ENCODE measurements at regions not wholly inside any gene's neighbourhood (a gene's known extent, or its start where the extent isn't known, plus 50 kb on each side); places are given as distances from the start of the nearest gene placed in this dataset.

GRCh38 chr1:110780600-110781484 is 92.1 kb upstream of the CD53 start:
- peak overlapping the region; percentile 93 for H2AFZ ChIP-seq (ENCODE audit: low read length)
- no peak overlapping the region for H3K4ac ChIP-seq (ENCODE audit: low read depth, low read length)
- no peaks in the 10 kb centered on the region for H3K27me3 ChIP-seq (ENCODE audit: insufficient read depth, low read length)

More at GRCh38 chr1:110780600-110781484, 92.1 kb upstream of the CD53 start:
- H3K36me3 Mint-ChIP-seq (ENCODE audit: insufficient read depth in 1 of 3, low read depth in 3 of 3), result no peaks in the 10 kb centered on the region
- no peak overlapping the region for H2BK20ac ChIP-seq (ENCODE audit: low read depth, low read length, poor library complexity, severe bottlenecking)
- H3K14ac ChIP-seq (ENCODE audit: insufficient read depth, low read length), result peak overlapping the region; percentile 23; the same call in 1 of the 2 replicates
- TF ChIP-seq CTCF (conservative IDR thresholded peaks at IDR 0.05), result peak; percentile 92
- peak overlapping the region; percentile 66 to 77 for H3K4me3 Mint-ChIP-seq
- H3K27ac Mint-ChIP-seq, result no peak overlapping the region
- no peaks in the 10 kb centered on the region for H4K20me1 ChIP-seq (ENCODE audit: control insufficient read depth, insufficient read depth, insufficient read length)
- no peaks in the 10 kb centered on the region; a peak in 1 of 5 replicates for H3K9me3 Mint-ChIP-seq
- peaks cover 5 to 6% of the 10 kb centered on the region in 2 experiments for H3K4me1 Mint-ChIP-seq
- peaks cover 3% of the 10 kb centered on the region for H3K23me2 ChIP-seq (ENCODE audit: insufficient read length, low read depth, low read length, poor library complexity, severe bottlenecking)
- H4K91ac ChIP-seq (ENCODE audit: insufficient read length, low read depth, low read length), result no peak overlapping the region
- no CpG with 5 or more reads among the region's 31 CpGs for WGBS (ENCODE audit: extremely low coverage, insufficient read length, low lambda C conversion rate)
- no peaks in the 10 kb centered on the region for H3K79me2 ChIP-seq (ENCODE audit: insufficient read depth, low read length)
- DNase-seq, result peak; percentile 81
- no peak overlapping the region for H4K8ac ChIP-seq (replicated peaks; ENCODE audit: insufficient read length, low read depth, low read length)
- no peak overlapping the region for H4K5ac ChIP-seq (ENCODE audit: insufficient read length, low read depth, low read length)
- H2BK12ac ChIP-seq (ENCODE audit: insufficient read length, low read depth, low read length), result no peak overlapping the region
- no peak overlapping the region for H3T11ph ChIP-seq (ENCODE audit: low read length)
- H3K27ac ChIP-seq (ENCODE audit: insufficient read length, low read depth, low read length), result no peak overlapping the region
- H3K4me1 ChIP-seq (ENCODE audit: insufficient read depth, low read length), result no peaks in the 10 kb centered on the region
- H3K18ac ChIP-seq (ENCODE audit: insufficient read length, low read depth, low read length), result no peak overlapping the region
- no peak overlapping the region for H3K9ac ChIP-seq (ENCODE audit: extremely low read depth, insufficient read length, low read length)
- no peak overlapping the region for H2BK5ac ChIP-seq (ENCODE audit: insufficient read length, low read length)
- no peak overlapping the region for H2AK5ac ChIP-seq (ENCODE audit: insufficient read length, low read length)
- H2BK15ac ChIP-seq (ENCODE audit: low read depth, low read length), result no peak overlapping the region
- H3K23ac ChIP-seq (ENCODE audit: insufficient read length, low read depth, low read length), result no peak overlapping the region
- no peaks in the 10 kb centered on the region for H3K79me1 ChIP-seq (ENCODE audit: insufficient read depth, low read depth, low read length, poor library complexity, severe bottlenecking)
- H2BK120ac ChIP-seq (ENCODE audit: low read depth, low read length, poor library complexity, severe bottlenecking), result no peak overlapping the region
- H3K56ac ChIP-seq (ENCODE audit: insufficient read length, low read depth, low read length), result no peak overlapping the region
- H3K27me3 Mint-ChIP-seq (ENCODE audit: low read depth), result peaks cover 49% of the 10 kb centered on the region
- H3K9me3 ChIP-seq (ENCODE audit: control insufficient read depth, low read depth, low read length), result no peaks in the 10 kb centered on the region
- H3K4me2 ChIP-seq (ENCODE audit: insufficient read depth, insufficient read length, low read length), result peak overlapping the region; percentile 48
